LoVo (cell line): ENCODE measurements at regions not wholly inside any gene's neighbourhood (a gene's known extent, or its start where the extent isn't known, plus 50 kb on each side); places are given as distances from the start of the nearest gene placed in this dataset.
A peak's percentile ranks its signal among the peaks of the same experiment; 100 is the strongest.
"Not testable (repeated sequence)": the region's sequence is repeated elsewhere in the genome, so short reads cannot be mapped to it uniquely, and the experiment has no call there.

Source experiments
- DNase-seq: peaks from one replicate; pipeline ENCODE4 v3.0.0-alpha.2; 2016; ENCODE audit warnings: low spot score

GRCh38 chr10:108090476-108091215, 926.1 kb upstream of the SORCS1 start:
- no peak for DNase-seq

- DNase-seq = no peak
Observed at GRCh38 chr10:108086502-108086901, 922.0 kb upstream of the SORCS1 start.

- DNase-seq = no peak
Observed at GRCh38 chr10:108082596-108082995, 918.1 kb upstream of the SORCS1 start.

- no peak for DNase-seq
Observed at GRCh38 chr10:108078263-108078662, 913.8 kb upstream of the SORCS1 start.

DNA sequence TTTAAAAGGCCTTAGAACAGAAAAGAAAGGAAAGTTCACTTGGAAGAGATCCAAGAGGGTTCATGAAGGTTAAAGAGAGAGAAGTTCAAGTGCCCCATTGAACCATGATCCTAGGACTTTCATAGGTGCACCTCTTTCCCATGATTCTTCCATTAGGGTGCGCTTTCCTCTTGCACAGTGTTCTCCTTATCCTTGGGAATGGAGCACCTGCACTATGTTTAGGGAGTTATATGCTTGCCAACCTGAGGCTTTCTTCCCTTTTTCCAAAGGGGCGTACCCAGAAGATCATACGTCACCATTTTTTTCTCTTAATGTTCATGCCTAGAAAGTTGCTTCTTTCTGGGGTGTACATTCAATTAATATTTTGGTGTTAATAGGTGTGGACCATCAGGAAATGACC, 908.0 kb upstream of the SORCS1 start:
- DNase-seq = no peak

DNA sequence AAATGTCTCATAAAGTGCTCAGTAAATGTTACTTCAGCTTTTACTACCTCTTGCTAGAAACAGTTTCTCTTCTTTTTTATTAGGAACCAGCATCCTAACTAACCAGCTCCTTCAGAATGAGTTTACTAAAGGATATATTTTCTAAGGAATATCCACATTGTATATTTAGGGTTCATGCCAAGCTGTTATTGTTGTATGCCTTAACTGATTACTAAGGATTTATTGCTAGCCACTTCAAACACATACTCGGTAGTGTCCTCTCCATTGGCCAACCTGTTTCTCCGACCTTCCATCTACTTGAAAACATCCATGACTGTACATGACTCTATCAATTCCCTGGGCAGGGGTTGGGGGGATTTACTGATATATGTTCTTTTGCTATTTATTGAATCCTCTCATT, 906.3 kb upstream of the SORCS1 start:
- no peak for DNase-seq

DNA sequence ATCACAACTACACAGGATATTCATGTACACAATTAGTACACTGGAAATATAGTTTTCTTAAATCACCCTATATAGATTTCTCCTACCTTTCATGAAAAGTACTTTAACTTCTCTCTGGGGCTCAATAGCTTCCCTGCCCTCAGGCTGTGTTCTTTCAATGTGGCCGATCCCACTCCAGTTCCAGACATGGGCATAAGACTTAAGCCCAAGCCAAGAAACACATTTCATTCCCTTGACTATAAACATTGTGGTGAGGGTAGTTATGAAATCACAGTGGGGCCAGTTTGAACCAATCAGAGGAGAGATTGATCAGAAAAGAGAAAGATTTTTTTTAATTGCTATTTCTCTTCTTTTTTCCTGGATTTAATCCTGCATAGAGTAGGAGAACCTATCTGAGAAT, 904.6 kb upstream of the SORCS1 start:
- DNase-seq = no peak

- no peak for DNase-seq
Observed at GRCh38 chr10:108064746-108065260, 900.3 kb upstream of the SORCS1 start.

- no peak for DNase-seq
Observed at GRCh38 chr10:108060246-108060645, 895.7 kb upstream of the SORCS1 start.

DNA sequence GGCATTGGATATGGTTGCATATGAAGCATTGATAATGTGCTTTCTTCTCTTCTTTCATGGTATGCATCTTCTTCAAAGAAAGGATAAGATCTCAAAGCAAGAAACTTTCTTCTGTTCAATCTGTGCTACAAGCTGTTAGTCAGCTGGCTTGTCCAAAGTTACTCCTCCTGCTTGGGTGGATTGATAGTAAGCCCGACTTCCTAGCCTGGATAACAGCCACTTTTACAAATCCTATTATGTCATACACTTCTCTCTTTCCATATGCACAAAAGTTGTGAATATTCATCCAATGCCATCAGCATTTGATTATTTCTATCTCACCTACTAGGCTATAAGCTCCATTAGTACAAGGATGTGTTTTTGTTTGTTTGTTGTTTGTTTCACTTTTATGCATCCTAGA, 891.0 kb upstream of the SORCS1 start:
- no peak for DNase-seq

- no peak for DNase-seq
Observed at GRCh38 chr10:108052981-108053380, 888.5 kb upstream of the SORCS1 start.

- DNase-seq = no peak
Observed at GRCh38 chr10:108051218-108051617, 886.7 kb upstream of the SORCS1 start.

DNA sequence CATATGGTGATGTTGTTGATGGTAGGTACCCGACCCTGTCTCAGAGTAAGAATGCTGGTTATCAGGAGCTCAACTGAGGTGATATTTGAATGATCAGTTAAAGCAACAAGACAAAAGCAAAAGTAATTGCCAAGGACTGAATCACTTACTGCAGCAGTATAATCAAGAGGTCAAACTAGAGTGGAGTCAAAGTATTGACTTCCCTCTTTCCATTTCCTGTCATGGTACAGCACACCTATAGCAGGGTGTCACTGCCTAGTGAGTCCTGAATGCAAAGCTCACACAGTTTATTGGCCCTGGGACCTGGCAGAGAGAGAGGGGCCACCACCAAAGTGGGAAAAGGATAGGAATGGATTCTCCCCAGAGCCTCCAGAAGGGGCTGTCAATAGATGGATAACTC, 886.1 kb upstream of the SORCS1 start:
- no peak for DNase-seq

GRCh38 chr10:108049668-108050067, 885.2 kb upstream of the SORCS1 start:
- no peak for DNase-seq

GRCh38 chr10:108048898-108049297, 884.4 kb upstream of the SORCS1 start:
- DNase-seq = no peak

- DNase-seq = peak; percentile 36
Observed at GRCh38 chr10:108039821-108040584, 875.5 kb upstream of the SORCS1 start.

GRCh38 chr10:108037061-108037460, 872.6 kb upstream of the SORCS1 start:
- no peak for DNase-seq

DNA sequence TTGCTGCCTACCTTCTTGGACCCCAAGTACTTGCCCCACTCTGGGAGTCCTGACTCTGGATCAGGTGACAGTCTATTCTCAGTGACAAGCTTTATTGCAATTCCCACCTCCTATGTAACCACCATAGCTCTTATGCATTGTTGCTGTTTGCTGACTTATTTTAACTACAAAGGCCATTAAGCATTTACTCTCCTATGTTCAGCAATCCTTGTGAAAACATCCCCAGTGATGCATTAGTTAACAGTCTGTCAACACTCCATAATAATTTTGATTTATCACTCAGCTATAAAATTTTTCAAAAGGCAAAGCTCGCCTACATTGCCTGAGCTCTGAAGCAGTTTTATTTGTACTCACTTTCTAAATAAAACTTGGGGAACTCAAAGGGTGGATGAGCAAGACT, 871.8 kb upstream of the SORCS1 start:
- no peak for DNase-seq

- DNase-seq = no peak
Observed at GRCh38 chr10:108034829-108035228, 870.3 kb upstream of the SORCS1 start.

DNA sequence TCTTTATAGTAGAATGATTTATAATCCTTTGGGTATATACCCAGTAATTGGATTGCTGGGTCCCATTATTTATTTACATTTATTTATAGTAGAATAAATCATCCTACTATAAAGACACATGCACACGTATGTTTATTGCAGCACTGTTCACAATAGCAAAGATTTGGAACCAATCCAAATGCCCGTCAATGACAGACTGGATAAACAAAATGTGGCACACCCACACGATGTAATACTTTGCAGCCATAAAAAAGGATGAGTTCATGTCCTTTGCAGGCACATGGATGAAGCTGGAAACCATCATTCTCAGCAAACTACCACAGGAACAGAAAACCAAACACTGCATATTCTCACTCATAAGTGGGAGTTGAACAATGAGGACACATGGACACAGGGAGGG, 869.0 kb upstream of the SORCS1 start:
- not testable (repeated sequence) for DNase-seq

- no peak for DNase-seq
Observed at GRCh38 chr10:108031505-108031904, 867.0 kb upstream of the SORCS1 start.

GRCh38 chr10:108014902-108015177, 850.3 kb upstream of the SORCS1 start:
- no peak for DNase-seq

GRCh38 chr10:108014145-108014901, 849.8 kb upstream of the SORCS1 start:
- DNase-seq = no peak
